Transverse colon (tissue), 4 donors: ENCODE measurements at regions not wholly inside any gene's neighbourhood (a gene's known extent, or its start where the extent isn't known, plus 50 kb on each side); places are given as distances from the start of the nearest gene placed in this dataset.

Experiments used
- DNase-seq: peaks from one replicate; pipeline ENCODE4 v3.0.0-alpha.2; 2019
- H3K27ac ChIP-seq, 4 donors: fragments of 200-600 bp; sonication (generic); 2 replicates each; pipeline ENCODE4 v1.5.1; 2016 to 2018; ENCODE audit warnings: inconsistent platforms in 4 of 4
- H3K27me3 ChIP-seq: fragments of 200-600 bp; sonication (generic); 2 replicates; pipeline ENCODE4 v1.5.1; 2017; ENCODE audit warnings: inconsistent platforms
- H3K36me3 ChIP-seq, 4 donors: fragments of 200-600 bp; sonication (generic); 2 replicates each; pipeline ENCODE4 v1.5.1; 2017 to 2019; ENCODE audit warnings: inconsistent platforms in 4 of 4
- H3K4me1 ChIP-seq, 4 donors: fragments of 200-600 bp; sonication (generic); 2 replicates each; pipeline ENCODE4 v1.5.1; 2017 to 2020; ENCODE audit warnings: inconsistent platforms in 4 of 4
- H3K4me3 ChIP-seq, 4 donors: fragments of 200-600 bp; sonication (generic); 1 replicate in 1 of 4; 2 replicates in 3 of 4; pipeline versions ENCODE4 v1.5.1 to v1.6.1; 2017 to 2019; ENCODE audit warnings: inconsistent platforms in 4 of 4
- H3K9me3 ChIP-seq, 2 donors: fragments of 200-600 bp; sonication (generic); 2 replicates each; pipeline ENCODE4 v1.5.1; 2017 to 2019; ENCODE audit warnings: inconsistent platforms in 2 of 2
- EP300 ChIP-seq: sonication (generic); formaldehyde crosslinking; IDR thresholded peaks from one replicate; pipeline ENCODE4 v1.6.1; 2017; ENCODE audit warnings: antibody characterized with exemption, low read depth
- POLR2A ChIP-seq: fragments of 450-650 bp; IDR thresholded peaks from one replicate; pipeline ENCODE4 v1.6.1; 2016; ENCODE audit warnings: antibody characterized with exemption, mild to moderate bottlenecking, moderate library complexity
- POLR2AphosphoS5 ChIP-seq, 3 donors: sonication (generic); formaldehyde crosslinking; IDR thresholded peaks; one replicate each; pipeline ENCODE4 v1.6.1; 2016; ENCODE audit warnings: antibody characterized with exemption in 3 of 3
- whole genome bisulfite sequencing, 2 donors: methylation state at CpG; one replicate each; pipeline ENCODE4 v1.1.5; 2018; ENCODE audit warnings: low coverage in 1 of 2; 5-methylcytosine and 5-hydroxymethylcytosine counted together
- in situ Hi-C, 4 donors: fragments of 200-750 bp; cut with MboI; loops; one replicate each; pipeline versions ENCODE4 v1.15.0 to v1.15.1; 2017; ENCODE audit warnings: low sequenced_read_pairs in 3 of 4, low pct_ligation_motif_present in 1 of 4, low pct_unique_long_range_greater_than_20kb in 1 of 4
- intact Hi-C: fragments of 100-400 bp; cut with DNase I; formaldehyde crosslinking; loops from one replicate; pipeline ENCODE4 v1.15.1; 2023; ENCODE audit warnings: low total_unique reads
- TF ChIP-seq, protein P1 (sequence below), 5 experiments: fragments of 200-600 bp in 3 of 5; fragments of 450-650 bp in 2 of 5; sonication (generic) in 3 of 5; IDR thresholded peaks; 1 replicate in 2 of 5; 2 replicates in 3 of 5; pipeline ENCODE4 v1.5.1; 2016 to 2017; ENCODE audit warnings: antibody characterized with exemption in 5 of 5, inconsistent platforms in 3 of 5, mild to moderate bottlenecking in 2 of 5, moderate library complexity in 1 of 5

DNA sequence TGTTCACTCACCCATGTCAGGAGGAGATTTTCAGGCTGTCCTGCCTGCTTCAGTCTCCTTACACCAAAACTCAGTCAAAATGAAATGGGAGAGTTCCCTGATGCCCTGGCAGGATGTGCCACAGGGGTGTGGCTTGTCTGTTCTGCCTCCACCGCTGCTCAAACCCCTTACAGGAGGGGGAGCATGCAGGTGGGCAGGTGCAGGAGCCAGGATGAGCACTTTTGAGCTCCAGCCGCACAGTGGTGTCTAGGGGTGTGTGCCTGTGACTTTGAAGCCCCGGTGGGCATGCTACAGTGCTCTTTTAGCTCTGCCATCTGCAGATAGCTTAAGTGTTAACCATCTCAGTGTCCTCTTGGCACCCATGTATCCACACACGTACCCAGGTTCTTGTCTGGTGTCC is 71.9 kb upstream of the IPO5 start:
- intact Hi-C loops, result no loop called here

DNA sequence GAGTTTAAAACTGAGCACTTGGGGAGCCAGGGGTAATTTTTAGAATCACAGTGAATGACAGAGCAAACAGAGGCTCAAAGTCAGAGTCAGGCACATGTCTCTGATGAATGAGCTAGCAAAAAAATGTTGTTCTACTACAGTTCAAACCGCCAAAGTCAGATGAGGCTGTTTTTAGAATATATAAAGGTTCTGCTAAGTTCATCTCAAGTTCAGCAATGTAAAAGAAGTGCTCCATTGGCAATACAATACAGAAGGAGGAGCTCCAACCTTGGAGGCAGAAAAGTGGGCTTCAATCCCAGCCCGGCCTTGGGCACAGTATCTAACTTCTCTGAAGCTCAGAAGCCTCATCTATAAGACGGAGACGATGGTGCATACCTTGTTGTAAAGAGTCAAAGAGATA is 70.1 kb upstream of the IPO5 start:
- intact Hi-C loops, result no loop called here
- Histone ChIP-seq H3K9me3 (no peaks in the 10 kb centered on the region), H3K27me3 (no peaks in the 10 kb centered on the region), H3K27ac (no peak overlapping the region), H3K36me3 (no peaks in the 10 kb centered on the region), H3K4me3 (no peak overlapping the region), H3K4me1 (no peaks in the 10 kb centered on the region)
- 60 to 78% methylated on average over 1 to 4 of the region's 4 CpGs for WGBS, 2 donors
- DNase-seq, result no peak
- TF ChIP-seq POLR2AphosphoS5 (IDR thresholded peaks at IDR 0.05) (no peak), EP300 (no peak), POLR2A (no peak)
- TF ChIP-seq, protein P1, sequence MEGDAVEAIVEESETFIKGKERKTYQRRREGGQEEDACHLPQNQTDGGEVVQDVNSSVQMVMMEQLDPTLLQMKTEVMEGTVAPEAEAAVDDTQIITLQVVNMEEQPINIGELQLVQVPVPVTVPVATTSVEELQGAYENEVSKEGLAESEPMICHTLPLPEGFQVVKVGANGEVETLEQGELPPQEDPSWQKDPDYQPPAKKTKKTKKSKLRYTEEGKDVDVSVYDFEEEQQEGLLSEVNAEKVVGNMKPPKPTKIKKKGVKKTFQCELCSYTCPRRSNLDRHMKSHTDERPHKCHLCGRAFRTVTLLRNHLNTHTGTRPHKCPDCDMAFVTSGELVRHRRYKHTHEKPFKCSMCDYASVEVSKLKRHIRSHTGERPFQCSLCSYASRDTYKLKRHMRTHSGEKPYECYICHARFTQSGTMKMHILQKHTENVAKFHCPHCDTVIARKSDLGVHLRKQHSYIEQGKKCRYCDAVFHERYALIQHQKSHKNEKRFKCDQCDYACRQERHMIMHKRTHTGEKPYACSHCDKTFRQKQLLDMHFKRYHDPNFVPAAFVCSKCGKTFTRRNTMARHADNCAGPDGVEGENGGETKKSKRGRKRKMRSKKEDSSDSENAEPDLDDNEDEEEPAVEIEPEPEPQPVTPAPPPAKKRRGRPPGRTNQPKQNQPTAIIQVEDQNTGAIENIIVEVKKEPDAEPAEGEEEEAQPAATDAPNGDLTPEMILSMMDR (IDR thresholded peaks at IDR 0.05), result no peak
- in situ Hi-C loops, result no loop called here

More for the DNA sequence above, 71.9 kb upstream of the IPO5 start:
- in situ Hi-C loops, result no loop called here
- 66% methylated on average over 4 of the region's 4 CpGs; no CpG with 5 or more reads in 1 of the 2 donors for WGBS, 2 donors
- TF ChIP-seq POLR2A (no peak), POLR2AphosphoS5 (IDR thresholded peaks at IDR 0.05) (no peak), EP300 (no peak)
- TF ChIP-seq, protein P1 (IDR thresholded peaks at IDR 0.05), result no peak
- Histone ChIP-seq H3K9me3 (no peaks in the 10 kb centered on the region), H3K27me3 (no peaks in the 10 kb centered on the region), H3K36me3 (no peaks in the 10 kb centered on the region), H3K4me1 (no peaks in the 10 kb centered on the region), H3K27ac (no peak overlapping the region), H3K4me3 (no peak overlapping the region)
- no peak for DNase-seq

DNA sequence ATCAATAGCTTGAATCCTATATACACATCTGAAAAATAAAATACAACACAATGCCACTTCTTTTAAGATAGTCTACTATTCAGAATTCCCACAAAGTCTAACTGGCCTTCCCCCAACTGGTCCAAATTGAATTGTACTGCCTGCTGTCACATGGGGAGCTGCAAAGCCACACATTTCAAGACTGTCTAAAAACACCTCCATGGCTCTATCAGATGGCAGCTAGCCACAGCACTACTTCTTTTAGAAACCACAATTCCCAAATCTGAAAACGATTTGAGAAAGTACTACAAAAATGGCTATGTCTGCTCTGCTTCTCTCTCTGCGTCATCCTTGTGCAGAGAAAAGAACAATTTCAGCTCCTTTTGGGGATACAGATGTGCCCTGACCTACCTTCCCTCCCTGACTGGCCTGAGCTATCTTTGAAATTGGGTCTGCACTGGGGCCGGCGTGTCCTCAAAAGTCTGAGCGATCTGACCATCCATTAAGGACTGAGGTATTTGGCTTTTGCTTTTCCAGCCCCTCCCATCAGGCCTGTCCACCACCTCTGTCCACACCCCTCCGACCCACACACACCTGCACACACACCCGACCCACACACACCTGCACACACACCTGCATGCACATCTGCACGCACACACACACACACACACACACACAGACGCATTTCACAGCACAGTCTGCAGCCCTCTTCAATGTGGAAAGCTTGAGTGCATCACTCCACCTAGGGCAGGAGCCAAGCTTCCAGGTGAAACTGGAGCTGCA is 68.6 kb upstream of the IPO5 start:
- Histone ChIP-seq H3K36me3 (no peaks in the 10 kb centered on the region), H3K27me3 (no peaks in the 10 kb centered on the region), H3K27ac (no peak overlapping the region), H3K9me3 (no peaks in the 10 kb centered on the region), H3K4me1 (no peaks in the 10 kb centered on the region), H3K4me3 (no peak overlapping the region)
- TF ChIP-seq POLR2A (no peak), POLR2AphosphoS5 (IDR thresholded peaks at IDR 0.05) (no peak), EP300 (no peak)
- TF ChIP-seq, protein P1 (IDR thresholded peaks at IDR 0.05), result no peak
- WGBS, 2 donors, result 75 to 90% methylated on average over 4 to 9 of the region's 9 CpGs
- in situ Hi-C loops (no loop called here), intact Hi-C loops (no loop called here)
- DNase-seq, result no peak

DNA sequence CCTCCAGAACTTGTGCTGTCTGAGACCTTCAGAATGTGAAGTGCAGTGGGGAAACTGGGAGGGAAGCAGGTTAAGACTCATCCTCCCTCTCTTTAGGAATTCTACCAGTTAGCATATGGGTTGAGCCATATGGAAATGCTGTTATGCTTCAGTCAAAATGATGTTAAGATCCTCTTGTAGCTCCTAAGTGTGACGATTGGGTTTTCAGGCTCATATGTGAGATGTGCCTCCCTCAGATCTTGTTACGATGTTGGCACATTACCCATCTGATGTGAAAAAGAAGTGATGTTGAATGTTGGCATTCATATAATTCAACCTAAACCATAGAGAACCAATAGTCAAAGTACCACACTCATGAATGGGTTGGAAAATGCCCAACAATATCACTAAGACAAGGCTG is 67.8 kb upstream of the IPO5 start:
- no peak for DNase-seq
- H3K27ac ChIP-seq, result no peak overlapping the region
- H3K27me3 ChIP-seq, result no peaks in the 10 kb centered on the region
- H3K36me3 ChIP-seq, result no peaks in the 10 kb centered on the region
- no peaks in the 10 kb centered on the region for H3K9me3 ChIP-seq
- no peak overlapping the region for H3K4me3 ChIP-seq
- no peaks in the 10 kb centered on the region for H3K4me1 ChIP-seq
- intact Hi-C loops, result no loop called here
- 85 to 93% methylated on average over 2 of the region's 2 CpGs for WGBS, 2 donors
- in situ Hi-C loops, result no loop called here
- TF ChIP-seq, protein P1 (IDR thresholded peaks at IDR 0.05), result no peak
- TF ChIP-seq POLR2AphosphoS5 (IDR thresholded peaks at IDR 0.05) (no peak), POLR2A (no peak), EP300 (no peak)
